ENCODE measurements at regions not wholly inside any gene's neighbourhood (a gene's known extent, or its start where the extent isn't known, plus 50 kb on each side); places are given as distances from the start of the nearest gene placed in this dataset.
"Not testable (repeated sequence)": the region's sequence is repeated elsewhere in the genome, so short reads cannot be mapped to it uniquely, and the experiment has no call there.

GRCh38 chr7:121500360-121501058 lies 104.4 kb upstream of the FAM3C start:
- H3K27ac ChIP-seq (ENCODE audit: insufficient read depth in 1 of 2, low read depth in 1 of 2, low read length in 2 of 2, poor library complexity in 1 of 2, severe bottlenecking in 2 of 2), result no peak overlapping the region
- H3K4me1 ChIP-seq (ENCODE audit: control extremely low read depth in 1 of 4, control insufficient read depth in 4 of 4, insufficient read depth in 4 of 4, low read length in 3 of 4), result no peaks in the 10 kb centered on the region
- WGBS (ENCODE audit: insufficient coverage), result no CpG with 5 or more reads among the region's 2 CpGs
- no peaks in the 10 kb centered on the region for H3K27me3 ChIP-seq (replicated peaks in 2 of 5; ENCODE audit: control insufficient read depth in 4 of 5, insufficient read depth in 5 of 5, low read length in 4 of 5)
- ChIA-PET CTCF (no interaction called here), POLR2A (interaction anchor here (0.7 kb wide), 1 partner anchor 327 kb away, joined by 3 read pairs; no protein-coding TSS in a partner anchor)
- H3K9me3 ChIP-seq (ENCODE audit: control extremely low read depth in 1 of 5, control insufficient read depth in 4 of 5, insufficient read depth in 2 of 5, low read depth in 1 of 5, low read length in 4 of 5), result peaks cover 0 to 8% (median 2%) of the 10 kb centered on the region in 5 experiments
- H3K4me3 ChIP-seq (ENCODE audit: control insufficient read depth in 1 of 7, extremely low read depth in 1 of 7, insufficient read depth in 4 of 7, low read depth in 2 of 7, low read length in 6 of 7), result no peak overlapping the region
- no peaks in the 10 kb centered on the region for H3K36me3 ChIP-seq (ENCODE audit: control insufficient read depth in 4 of 4, insufficient read depth in 4 of 4, low read length in 3 of 4)
- no peak for DNase-seq

GRCh38 chr7:121499624-121500023 lies 103.5 kb upstream of the FAM3C start:
- ChIA-PET POLR2A (interaction anchor here (0.7 kb wide), 1 partner anchor 328 kb away, joined by 3 read pairs; no protein-coding TSS in a partner anchor), CTCF (no interaction called here)
- H3K9me3 ChIP-seq (ENCODE audit: control extremely low read depth in 1 of 5, control insufficient read depth in 4 of 5, insufficient read depth in 2 of 5, low read depth in 1 of 5, low read length in 4 of 5), result peaks cover 0 to 2% (median 0%) of the 10 kb centered on the region in 5 experiments
- no CpG with 5 or more reads among the region's 4 CpGs for WGBS (ENCODE audit: insufficient coverage)
- no peaks in the 10 kb centered on the region for H3K4me1 ChIP-seq (ENCODE audit: control extremely low read depth in 1 of 4, control insufficient read depth in 4 of 4, insufficient read depth in 4 of 4, low read length in 3 of 4)
- no peaks in the 10 kb centered on the region for H3K27me3 ChIP-seq (replicated peaks in 2 of 5; ENCODE audit: control insufficient read depth in 4 of 5, insufficient read depth in 5 of 5, low read length in 4 of 5)
- H3K4me3 ChIP-seq (ENCODE audit: control insufficient read depth in 1 of 7, extremely low read depth in 1 of 7, insufficient read depth in 4 of 7, low read depth in 2 of 7, low read length in 6 of 7), result no peak overlapping the region
- H3K36me3 ChIP-seq (ENCODE audit: control insufficient read depth in 4 of 4, insufficient read depth in 4 of 4, low read length in 3 of 4), result no peaks in the 10 kb centered on the region
- no peak overlapping the region for H3K27ac ChIP-seq (ENCODE audit: insufficient read depth in 1 of 2, low read depth in 1 of 2, low read length in 2 of 2, poor library complexity in 1 of 2, severe bottlenecking in 2 of 2)
- DNase-seq, result no peak

GRCh38 chr7:121498816-121499215 lies 102.7 kb upstream of the FAM3C start:
- H3K9me3 ChIP-seq (ENCODE audit: control extremely low read depth in 1 of 5, control insufficient read depth in 4 of 5, insufficient read depth in 2 of 5, low read depth in 1 of 5, low read length in 4 of 5), result no peaks in the 10 kb centered on the region
- DNase-seq, result no peak
- H3K36me3 ChIP-seq (ENCODE audit: control insufficient read depth in 4 of 4, insufficient read depth in 4 of 4, low read length in 3 of 4), result no peaks in the 10 kb centered on the region
- no peak overlapping the region for H3K27ac ChIP-seq (ENCODE audit: insufficient read depth in 1 of 2, low read depth in 1 of 2, low read length in 2 of 2, poor library complexity in 1 of 2, severe bottlenecking in 2 of 2)
- 100% methylated on average over 1 of the region's 1 CpG for WGBS (ENCODE audit: insufficient coverage)
- H3K4me3 ChIP-seq (ENCODE audit: control insufficient read depth in 1 of 7, extremely low read depth in 1 of 7, insufficient read depth in 4 of 7, low read depth in 2 of 7, low read length in 6 of 7), result no peak overlapping the region
- ChIA-PET CTCF (no interaction called here), POLR2A (no interaction called here)
- no peaks in the 10 kb centered on the region for H3K4me1 ChIP-seq (ENCODE audit: control extremely low read depth in 1 of 4, control insufficient read depth in 4 of 4, insufficient read depth in 4 of 4, low read length in 3 of 4)
- no peaks in the 10 kb centered on the region for H3K27me3 ChIP-seq (replicated peaks in 2 of 5; ENCODE audit: control insufficient read depth in 4 of 5, insufficient read depth in 5 of 5, low read length in 4 of 5)

GRCh38 chr7:121497545-121497944 lies 101.4 kb upstream of the FAM3C start:
- DNase-seq; H3K4me3 ChIP-seq (ENCODE audit: control insufficient read depth in 1 of 7, extremely low read depth in 1 of 7, insufficient read depth in 4 of 7, low read depth in 2 of 7, low read length in 6 of 7); H3K27me3 ChIP-seq (replicated peaks in 2 of 5; ENCODE audit: control insufficient read depth in 4 of 5, insufficient read depth in 5 of 5, low read length in 4 of 5); H3K36me3 ChIP-seq (ENCODE audit: control insufficient read depth in 4 of 4, insufficient read depth in 4 of 4, low read length in 3 of 4); POLR2A ChIA-PET; H3K27ac ChIP-seq (ENCODE audit: insufficient read depth in 1 of 2, low read depth in 1 of 2, low read length in 2 of 2, poor library complexity in 1 of 2, severe bottlenecking in 2 of 2); H3K4me1 ChIP-seq (ENCODE audit: control extremely low read depth in 1 of 4, control insufficient read depth in 4 of 4, insufficient read depth in 4 of 4, low read length in 3 of 4); CTCF ChIA-PET; H3K9me3 ChIP-seq (ENCODE audit: control extremely low read depth in 1 of 5, control insufficient read depth in 4 of 5, insufficient read depth in 2 of 5, low read depth in 1 of 5, low read length in 4 of 5): not testable (repeated sequence)
- 96% methylated on average over 4 of the region's 4 CpGs for WGBS (ENCODE audit: insufficient coverage)

- Histone ChIP-seq H3K4me3 (ENCODE audit: control insufficient read depth in 1 of 7, extremely low read depth in 1 of 7, insufficient read depth in 4 of 7, low read depth in 2 of 7, low read length in 6 of 7) (no peak overlapping the region), H3K27me3 (replicated peaks in 2 of 5; ENCODE audit: control insufficient read depth in 4 of 5, insufficient read depth in 5 of 5, low read length in 4 of 5) (peaks cover 0 to 2% (median 0%) of the 10 kb centered on the region in 5 experiments), H3K9me3 (ENCODE audit: control extremely low read depth in 1 of 5, control insufficient read depth in 4 of 5, insufficient read depth in 2 of 5, low read depth in 1 of 5, low read length in 4 of 5) (no peaks in the 10 kb centered on the region), H3K4me1 (ENCODE audit: control extremely low read depth in 1 of 4, control insufficient read depth in 4 of 4, insufficient read depth in 4 of 4, low read length in 3 of 4) (no peaks in the 10 kb centered on the region), H3K36me3 (ENCODE audit: control insufficient read depth in 4 of 4, insufficient read depth in 4 of 4, low read length in 3 of 4) (no peaks in the 10 kb centered on the region), H3K27ac (ENCODE audit: insufficient read depth in 1 of 2, low read depth in 1 of 2, low read length in 2 of 2, poor library complexity in 1 of 2, severe bottlenecking in 2 of 2) (no peak overlapping the region)
- CTCF ChIA-PET, result no interaction called here
- POLR2A ChIA-PET, result interaction anchor here (1.2 kb wide), 1 partner anchor 43 kb away, joined by 3 read pairs; no protein-coding TSS in a partner anchor
- no peak for DNase-seq
Observed at GRCh38 chr7:121494516-121494915, 98.4 kb upstream of the FAM3C start.

GRCh38 chr7:121493553-121493952 lies 97.4 kb upstream of the FAM3C start:
- CTCF ChIA-PET, result no interaction called here
- Histone ChIP-seq H3K4me1 (ENCODE audit: control extremely low read depth in 1 of 4, control insufficient read depth in 4 of 4, insufficient read depth in 4 of 4, low read length in 3 of 4) (no peaks in the 10 kb centered on the region), H3K36me3 (ENCODE audit: control insufficient read depth in 4 of 4, insufficient read depth in 4 of 4, low read length in 3 of 4) (no peaks in the 10 kb centered on the region), H3K4me3 (ENCODE audit: control insufficient read depth in 1 of 7, extremely low read depth in 1 of 7, insufficient read depth in 4 of 7, low read depth in 2 of 7, low read length in 6 of 7) (no peak overlapping the region), H3K9me3 (ENCODE audit: control extremely low read depth in 1 of 5, control insufficient read depth in 4 of 5, insufficient read depth in 2 of 5, low read depth in 1 of 5, low read length in 4 of 5) (no peaks in the 10 kb centered on the region), H3K27me3 (replicated peaks in 2 of 5; ENCODE audit: control insufficient read depth in 4 of 5, insufficient read depth in 5 of 5, low read length in 4 of 5) (peaks cover 0 to 2% (median 0%) of the 10 kb centered on the region in 5 experiments), H3K27ac (ENCODE audit: insufficient read depth in 1 of 2, low read depth in 1 of 2, low read length in 2 of 2, poor library complexity in 1 of 2, severe bottlenecking in 2 of 2) (no peak overlapping the region)
- DNase-seq, result no peak
- WGBS (ENCODE audit: insufficient coverage), result no CpG with 5 or more reads among the region's 1 CpG
- POLR2A ChIA-PET, result no interaction called here

GRCh38 chr7:121490309-121490708 lies 94.2 kb upstream of the FAM3C start:
- Histone ChIP-seq H3K4me1 (ENCODE audit: control extremely low read depth in 1 of 4, control insufficient read depth in 4 of 4, insufficient read depth in 4 of 4, low read length in 3 of 4) (no peaks in the 10 kb centered on the region), H3K36me3 (ENCODE audit: control insufficient read depth in 4 of 4, insufficient read depth in 4 of 4, low read length in 3 of 4) (no peaks in the 10 kb centered on the region), H3K9me3 (ENCODE audit: control extremely low read depth in 1 of 5, control insufficient read depth in 4 of 5, insufficient read depth in 2 of 5, low read depth in 1 of 5, low read length in 4 of 5) (no peaks in the 10 kb centered on the region), H3K4me3 (ENCODE audit: control insufficient read depth in 1 of 7, extremely low read depth in 1 of 7, insufficient read depth in 4 of 7, low read depth in 2 of 7, low read length in 6 of 7) (no peak overlapping the region), H3K27ac (ENCODE audit: insufficient read depth in 1 of 2, low read depth in 1 of 2, low read length in 2 of 2, poor library complexity in 1 of 2, severe bottlenecking in 2 of 2) (no peak overlapping the region), H3K27me3 (replicated peaks in 2 of 5; ENCODE audit: control insufficient read depth in 4 of 5, insufficient read depth in 5 of 5, low read length in 4 of 5) (peaks cover 0 to 4% (median 0%) of the 10 kb centered on the region in 5 experiments)
- CTCF ChIA-PET, result no interaction called here
- DNase-seq, result no peak
- WGBS (ENCODE audit: insufficient coverage), result no CpG with 5 or more reads among the region's 5 CpGs
- POLR2A ChIA-PET, result no interaction called here

Data from common myeloid progenitor, CD34-positive (primary cell).